ENCODE measurements at regions not wholly inside any gene's neighbourhood (a gene's known extent, or its start where the extent isn't known, plus 50 kb on each side); places are given as distances from the start of the nearest gene placed in this dataset.
A peak's percentile ranks its signal among the peaks of the same experiment; 100 is the strongest.

DNA sequence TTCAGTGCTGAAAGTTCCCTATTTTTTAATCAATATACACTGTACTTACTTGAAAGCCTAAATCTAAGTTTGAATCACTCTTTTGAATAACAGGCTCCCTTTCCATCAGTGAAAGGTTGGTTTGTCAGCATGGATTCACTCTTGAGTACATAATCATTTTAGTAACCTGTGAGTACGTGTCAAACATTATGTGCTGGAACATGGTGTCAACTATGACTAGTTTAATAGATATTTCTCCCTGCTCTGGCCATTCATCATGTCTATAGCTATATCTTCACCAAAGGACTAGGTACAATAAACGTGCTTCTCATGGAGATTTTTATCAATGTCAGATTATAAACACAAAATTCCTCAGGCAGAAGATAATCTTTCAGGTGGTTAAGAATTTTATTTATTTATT lies 61.7 kb upstream of the MDFIC start:
- DNase-seq, result no peak

DNA sequence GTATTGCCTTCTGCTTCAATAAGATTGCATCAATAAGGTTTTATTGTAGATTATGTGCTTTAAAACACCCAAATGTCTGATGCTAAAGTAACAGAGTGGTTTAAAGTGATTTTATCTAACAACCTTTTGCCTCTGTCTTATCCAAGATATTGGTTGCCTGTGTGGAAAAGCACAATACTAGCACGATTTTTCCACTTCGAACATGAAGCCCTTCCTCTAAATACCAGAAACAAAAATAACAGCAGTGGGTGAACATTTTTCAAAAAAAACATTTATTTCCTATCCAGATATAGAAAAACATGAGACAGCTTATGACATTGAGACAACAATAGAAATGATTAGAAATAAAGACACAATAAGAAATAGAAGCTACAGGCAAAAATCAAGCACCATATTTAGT lies 59.5 kb upstream of the MDFIC start:
- no peak for DNase-seq

DNA sequence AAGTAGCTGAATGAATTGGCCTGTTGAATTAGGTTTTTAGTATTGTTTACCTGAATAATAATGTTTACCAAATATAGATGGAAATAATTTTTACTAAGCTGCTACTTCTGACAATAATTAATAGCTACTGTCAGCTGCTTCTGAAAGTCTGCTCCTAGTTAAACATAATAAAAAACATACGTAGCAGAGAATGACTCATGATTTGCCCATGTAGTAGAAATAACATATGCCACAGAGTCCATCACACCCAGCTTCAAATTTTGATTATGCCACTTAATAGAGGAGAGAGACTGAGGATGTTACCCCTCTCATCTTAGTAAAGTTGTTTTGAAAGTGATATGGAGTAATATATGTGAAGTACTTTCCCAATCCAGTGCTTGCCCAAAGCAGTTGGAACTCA lies 57.6 kb upstream of the MDFIC start:
- DNase-seq, result no peak

DNA sequence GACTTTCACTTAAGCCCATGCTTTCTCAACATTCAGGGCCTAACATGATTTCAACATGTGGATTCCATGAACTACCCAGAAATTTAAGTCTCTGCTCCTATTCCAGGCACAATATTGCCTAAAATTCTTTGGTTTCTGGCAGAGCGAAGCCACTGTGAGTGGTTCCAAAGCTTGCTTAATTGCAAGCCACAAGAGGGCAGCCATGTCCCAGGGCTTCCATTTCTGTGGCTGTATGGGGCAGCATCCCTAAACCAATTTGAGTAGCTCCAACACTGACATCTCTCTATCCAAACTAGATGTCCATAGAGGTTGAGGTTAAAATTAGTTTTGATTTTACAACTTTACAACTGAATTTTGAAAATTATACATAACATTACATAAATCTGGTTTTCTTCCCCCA lies 56.3 kb upstream of the MDFIC start:
- peak; percentile 25 for DNase-seq

All from hematopoietic multipotent progenitor cell treated with erythropoietin and hydrocortisone succinate and interleukin-3 and kit ligand, for 8 days (in vitro differentiated cells).